HFFc6 (cell line): ENCODE measurements at regions not wholly inside any gene's neighbourhood (a gene's known extent, or its start where the extent isn't known, plus 50 kb on each side); places are given as distances from the start of the nearest gene placed in this dataset.
"Not testable (repeated sequence)": the region's sequence is repeated elsewhere in the genome, so short reads cannot be mapped to it uniquely, and the experiment has no call there.

ENCODE experiments used
- DNase-seq: peaks from one replicate; pipeline ENCODE4 v3.0.0-alpha.2; 2018
- H3K27ac Mint-ChIP-seq: 2 replicates; pipeline ENCODE4 v1.8.0; 2020; ENCODE audit warnings: mild to moderate bottlenecking, mixed read lengths
- H3K27me3 Mint-ChIP-seq: 2 replicates; pipeline ENCODE4 v1.8.0; 2021; ENCODE audit warnings: mild to moderate bottlenecking, moderate library complexity, mixed read lengths; ENCODE audit not compliant: insufficient read depth
- H3K36me3 Mint-ChIP-seq: 2 replicates; pipeline ENCODE4 v1.8.0; 2021; ENCODE audit warnings: low read depth, mixed read lengths
- H3K4me1 Mint-ChIP-seq: 2 replicates; pipeline ENCODE4 v1.8.0; 2020; ENCODE audit warnings: low read depth, mixed read lengths
- H3K4me3 Mint-ChIP-seq: 2 replicates; pipeline ENCODE4 v1.8.0; 2020; ENCODE audit warnings: mild to moderate bottlenecking, moderate library complexity, mixed read lengths
- H3K9me3 Mint-ChIP-seq: 2 replicates; pipeline ENCODE4 v1.8.0; 2020; ENCODE audit warnings: mild to moderate bottlenecking, mixed read lengths
- CTCF ChIP-seq: fragments of 200-600 bp; sonication (generic); IDR thresholded peaks from 2 replicates; pipeline ENCODE4 v1.5.0; 2021; ENCODE audit warnings: antibody characterized with exemption, mild to moderate bottlenecking

DNA sequence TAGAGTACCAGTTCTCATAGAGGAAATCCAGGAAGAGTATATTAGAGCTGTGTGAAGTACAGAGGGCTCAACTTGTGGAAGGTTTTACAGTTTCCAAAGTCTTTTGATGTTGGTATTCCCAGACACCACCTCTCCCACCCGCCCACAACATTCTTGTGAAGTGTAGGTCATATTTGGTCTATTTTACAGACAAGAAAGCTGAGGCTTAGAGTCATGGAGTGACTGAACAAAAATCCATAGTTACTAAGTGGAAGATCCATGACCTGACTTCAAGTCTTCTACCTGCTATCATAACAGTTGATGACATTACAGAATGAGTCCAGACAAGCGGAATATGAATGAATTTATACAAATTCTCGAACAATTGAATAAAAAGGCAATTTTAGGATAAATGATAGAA, 187.1 kb upstream of the RPS23 start:
- no peaks in the 10 kb centered on the region for H3K36me3 Mint-ChIP-seq
- peaks cover 9% of the 10 kb centered on the region for H3K4me1 Mint-ChIP-seq
- DNase-seq, result no peak
- H3K4me3 Mint-ChIP-seq, result no peak overlapping the region
- no peak for TF ChIP-seq CTCF
- H3K9me3 Mint-ChIP-seq, result no peaks in the 10 kb centered on the region
- H3K27me3 Mint-ChIP-seq, result peaks cover 4% of the 10 kb centered on the region; the same call in 1 of the 2 replicates
- H3K27ac Mint-ChIP-seq, result no peak overlapping the region

- Mint-ChIP-seq H3K4me1 (no peaks in the 10 kb centered on the region), H3K9me3 (no peaks in the 10 kb centered on the region), H3K27me3 (peaks cover 7% of the 10 kb centered on the region), H3K27ac (no peak overlapping the region), H3K4me3 (no peak overlapping the region), H3K36me3 (no peaks in the 10 kb centered on the region)
- TF ChIP-seq CTCF, result no peak
- DNase-seq, result no peak
Measured at GRCh38 chr5:82459626-82460025, 181.5 kb upstream of the RPS23 start.

DNA sequence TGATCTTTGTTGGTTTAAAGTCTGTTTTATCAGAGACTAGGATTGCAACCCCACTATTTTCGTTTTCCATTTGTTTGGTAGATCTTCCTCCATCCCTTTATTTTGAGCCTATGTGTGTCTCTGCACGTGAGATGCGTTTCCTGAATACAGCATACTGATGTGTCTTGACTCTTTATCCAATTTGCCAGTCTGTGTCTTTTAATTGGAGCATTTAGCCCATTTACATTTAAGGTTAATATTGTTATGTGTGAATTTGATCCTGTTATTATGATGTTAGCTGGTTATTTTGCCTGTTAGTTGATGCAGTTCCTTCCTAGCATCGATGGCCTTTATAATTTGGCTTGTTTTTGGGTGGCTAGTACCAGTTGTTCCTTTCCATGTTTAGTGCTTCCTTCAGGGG, 177.2 kb upstream of the RPS23 start:
- not testable (repeated sequence) for H3K9me3 Mint-ChIP-seq, DNase-seq, H3K27ac Mint-ChIP-seq, H3K4me3 Mint-ChIP-seq, H3K27me3 Mint-ChIP-seq, H3K36me3 Mint-ChIP-seq, H3K4me1 Mint-ChIP-seq

- Mint-ChIP-seq H3K27ac (no peak overlapping the region), H3K36me3 (no peaks in the 10 kb centered on the region), H3K4me3 (no peak overlapping the region), H3K27me3 (peaks cover 17% of the 10 kb centered on the region), H3K4me1 (no peaks in the 10 kb centered on the region), H3K9me3 (peaks cover 7% of the 10 kb centered on the region; the same call in 1 of the 2 replicates)
- TF ChIP-seq CTCF, result no peak
- DNase-seq, result no peak
Measured at GRCh38 chr5:82448374-82448773, 170.2 kb upstream of the RPS23 start.

DNA sequence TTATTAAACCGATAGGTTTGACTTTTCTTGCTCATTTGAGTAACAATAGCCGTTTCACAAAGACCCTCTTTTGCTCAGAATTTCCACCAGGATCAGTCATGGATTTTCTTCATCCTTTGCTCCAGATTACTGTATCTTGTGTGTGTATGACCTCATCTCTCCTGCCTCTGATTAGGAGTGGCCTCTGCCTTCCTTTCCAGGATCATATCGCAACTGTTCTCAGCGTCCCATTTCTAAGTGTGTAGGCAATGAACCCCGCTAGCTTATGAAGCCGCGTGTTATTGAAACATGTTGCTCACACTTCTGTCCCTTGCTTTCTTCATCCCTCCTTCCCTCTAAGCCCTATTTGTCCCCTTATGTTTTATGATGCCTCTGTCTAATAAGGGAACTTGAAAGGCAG, 169.8 kb upstream of the RPS23 start:
- no peak overlapping the region for H3K27ac Mint-ChIP-seq

DNA sequence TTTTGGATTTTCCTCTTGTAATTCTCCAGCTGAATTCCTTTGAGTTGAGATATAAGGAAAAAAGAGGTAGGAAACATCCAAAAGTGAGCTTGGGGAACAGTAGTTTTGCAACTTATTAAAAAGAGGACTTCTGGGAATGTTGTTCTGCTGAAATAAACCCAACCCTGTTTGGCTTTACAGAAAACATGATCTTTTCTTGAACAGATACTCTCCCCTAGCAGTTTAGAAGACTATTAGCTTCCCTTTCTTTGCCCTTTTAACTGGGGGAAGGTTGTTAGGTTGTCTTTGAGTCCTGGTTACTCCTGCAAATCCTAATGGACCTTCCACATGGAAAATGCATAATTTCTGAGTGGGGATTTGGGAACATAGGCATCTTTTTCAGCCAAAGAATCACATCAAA, 168.7 kb upstream of the RPS23 start:
- no peak for DNase-seq
- Mint-ChIP-seq H3K4me1 (no peaks in the 10 kb centered on the region), H3K4me3 (no peak overlapping the region), H3K9me3 (peaks cover 1% of the 10 kb centered on the region; the same call in 1 of the 2 replicates), H3K27me3 (peaks cover 17% of the 10 kb centered on the region), H3K36me3 (no peaks in the 10 kb centered on the region), H3K27ac (no peak overlapping the region)
- TF ChIP-seq CTCF, result no peak

More for the DNA sequence above, 169.8 kb upstream of the RPS23 start:
- Mint-ChIP-seq H3K27me3 (peaks cover 17% of the 10 kb centered on the region), H3K36me3 (no peaks in the 10 kb centered on the region), H3K4me1 (no peaks in the 10 kb centered on the region), H3K9me3 (peaks cover 7% of the 10 kb centered on the region; the same call in 1 of the 2 replicates), H3K4me3 (no peak overlapping the region)
- no peak for DNase-seq
- TF ChIP-seq CTCF, result no peak
